ENCODE measurements at regions not wholly inside any gene's neighbourhood (a gene's known extent, or its start where the extent isn't known, plus 50 kb on each side); places are given as distances from the start of the nearest gene placed in this dataset.
"Not testable (repeated sequence)": the region's sequence is repeated elsewhere in the genome, so short reads cannot be mapped to it uniquely, and the experiment has no call there.

DNA sequence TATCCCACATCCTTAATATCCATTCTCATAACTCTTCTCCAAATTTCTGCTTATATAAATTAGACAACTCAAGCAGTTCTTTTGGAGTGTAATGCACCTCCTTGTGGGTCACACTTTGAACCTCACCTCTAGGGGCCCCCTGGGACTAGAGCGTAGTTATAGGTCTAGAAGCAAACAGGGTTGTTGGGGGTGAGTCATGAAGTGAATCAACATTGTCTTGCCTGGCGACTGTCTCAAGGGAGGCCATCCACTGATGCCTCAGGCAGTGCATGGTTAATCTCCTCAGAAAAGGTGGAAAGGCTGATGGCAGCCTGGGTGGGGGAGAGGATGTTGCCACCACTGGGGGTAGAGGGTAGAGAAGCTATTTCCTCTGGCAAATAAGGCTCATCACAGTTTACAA lies 129.1 kb downstream of the TNFRSF21 start:
- intact Hi-C loops (cut with micrococcal nuclease) = no loop called here
- ChIA-PET CTCF (no interaction called here), POLR2A (no interaction called here)
- Mint-ChIP-seq H3K4me3 (no peak overlapping the region), H3K27ac (no peak overlapping the region), H3K9me3 (no peaks in the 10 kb centered on the region), H3K36me3 (ENCODE audit: low read depth) (no peaks in the 10 kb centered on the region), H3K27me3 (no peaks in the 10 kb centered on the region), H3K4me1 (no peaks in the 10 kb centered on the region)
- ATAC-seq (ENCODE audit: low read depth) = no peak
- DNase-seq = no peak
- TF ChIP-seq, protein P1, sequence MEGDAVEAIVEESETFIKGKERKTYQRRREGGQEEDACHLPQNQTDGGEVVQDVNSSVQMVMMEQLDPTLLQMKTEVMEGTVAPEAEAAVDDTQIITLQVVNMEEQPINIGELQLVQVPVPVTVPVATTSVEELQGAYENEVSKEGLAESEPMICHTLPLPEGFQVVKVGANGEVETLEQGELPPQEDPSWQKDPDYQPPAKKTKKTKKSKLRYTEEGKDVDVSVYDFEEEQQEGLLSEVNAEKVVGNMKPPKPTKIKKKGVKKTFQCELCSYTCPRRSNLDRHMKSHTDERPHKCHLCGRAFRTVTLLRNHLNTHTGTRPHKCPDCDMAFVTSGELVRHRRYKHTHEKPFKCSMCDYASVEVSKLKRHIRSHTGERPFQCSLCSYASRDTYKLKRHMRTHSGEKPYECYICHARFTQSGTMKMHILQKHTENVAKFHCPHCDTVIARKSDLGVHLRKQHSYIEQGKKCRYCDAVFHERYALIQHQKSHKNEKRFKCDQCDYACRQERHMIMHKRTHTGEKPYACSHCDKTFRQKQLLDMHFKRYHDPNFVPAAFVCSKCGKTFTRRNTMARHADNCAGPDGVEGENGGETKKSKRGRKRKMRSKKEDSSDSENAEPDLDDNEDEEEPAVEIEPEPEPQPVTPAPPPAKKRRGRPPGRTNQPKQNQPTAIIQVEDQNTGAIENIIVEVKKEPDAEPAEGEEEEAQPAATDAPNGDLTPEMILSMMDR (IDR thresholded peaks at IDR 0.05) = no peak

DNA sequence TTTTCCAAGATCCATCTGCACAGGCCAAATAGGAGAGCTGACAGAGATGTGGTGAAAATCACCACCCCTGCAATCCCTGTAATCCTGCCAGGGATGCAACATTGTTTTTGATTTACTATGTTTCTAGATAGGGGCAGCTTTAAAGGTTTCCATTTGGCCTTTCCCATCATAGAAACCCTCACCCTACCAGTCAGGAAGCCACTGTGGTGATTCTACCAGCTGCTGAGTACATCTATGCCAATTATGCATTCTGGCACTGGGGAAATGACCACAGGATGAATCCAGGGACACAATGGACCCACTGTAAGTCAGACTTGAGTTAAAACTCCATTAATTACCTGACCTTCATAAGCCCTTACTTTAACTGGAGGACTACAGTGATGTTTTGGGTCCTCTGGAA lies 130.4 kb downstream of the TNFRSF21 start:
- TF ChIP-seq, protein P1 (IDR thresholded peaks at IDR 0.05) = no peak
- Mint-ChIP-seq H3K4me1 (no peaks in the 10 kb centered on the region), H3K4me3 (no peak overlapping the region), H3K27me3 (no peaks in the 10 kb centered on the region), H3K27ac (no peak overlapping the region), H3K9me3 (no peaks in the 10 kb centered on the region), H3K36me3 (ENCODE audit: low read depth) (no peaks in the 10 kb centered on the region)
- ChIA-PET CTCF (no interaction called here), POLR2A (no interaction called here)
- intact Hi-C loops (cut with micrococcal nuclease) = no loop called here
- DNase-seq = no peak
- no peak for ATAC-seq (ENCODE audit: low read depth)

DNA sequence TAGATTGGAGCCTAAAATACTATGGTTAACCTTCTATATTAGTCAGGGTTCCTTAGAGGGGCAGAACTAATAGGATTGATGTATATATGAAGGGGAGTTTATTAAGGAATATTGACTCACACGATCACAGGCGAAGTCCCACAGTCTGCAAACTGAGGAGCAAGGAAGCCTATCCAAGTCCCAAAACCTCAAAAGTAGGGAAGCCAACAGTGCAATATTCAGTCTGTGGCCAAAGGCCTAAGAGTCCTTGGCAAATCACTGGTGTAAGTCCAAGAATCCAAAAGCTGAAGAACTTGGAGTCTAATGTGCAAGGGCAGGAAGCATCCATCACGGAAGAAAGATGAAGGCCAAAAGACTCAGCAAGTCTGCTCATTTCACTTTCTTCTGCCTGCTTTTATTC lies 133.5 kb upstream of the ADGRF1 start:
- Mint-ChIP-seq H3K4me3 (no peak overlapping the region), H3K27ac (no peak overlapping the region), H3K36me3 (ENCODE audit: low read depth) (no peaks in the 10 kb centered on the region), H3K4me1 (no peaks in the 10 kb centered on the region), H3K9me3 (no peaks in the 10 kb centered on the region), H3K27me3 (no peaks in the 10 kb centered on the region)
- no peak for ATAC-seq (ENCODE audit: low read depth)
- intact Hi-C loops (cut with micrococcal nuclease) = no loop called here
- TF ChIP-seq, protein P1 (IDR thresholded peaks at IDR 0.05) = no peak
- no peak for DNase-seq
- ChIA-PET POLR2A (no interaction called here), CTCF (no interaction called here)

DNA sequence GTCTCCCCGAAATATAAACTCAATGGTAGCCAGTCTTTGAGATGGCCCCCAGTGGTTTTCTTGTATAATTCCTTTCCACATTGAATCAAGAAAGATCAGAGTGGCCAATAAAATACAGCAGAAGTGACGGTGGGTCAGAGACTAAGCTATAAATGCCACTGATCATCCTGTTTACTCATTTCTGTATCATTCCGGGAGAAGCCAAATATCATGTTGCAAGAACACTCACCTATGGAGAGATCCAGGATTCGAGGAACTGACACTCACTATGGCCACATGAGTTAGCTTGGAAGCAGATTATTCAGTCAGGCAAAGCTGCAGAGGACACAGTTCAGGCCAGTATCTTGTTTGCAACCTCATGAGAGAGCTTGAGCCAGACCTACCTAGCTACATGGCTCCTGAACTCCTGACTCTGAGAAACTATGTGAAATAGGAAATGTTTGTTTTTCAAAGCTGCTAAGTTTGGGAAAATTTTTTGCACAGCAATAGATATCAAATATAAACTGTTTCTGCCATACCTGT lies 132.4 kb upstream of the ADGRF1 start:
- ChIA-PET CTCF (no interaction called here), POLR2A (no interaction called here)
- Mint-ChIP-seq H3K4me3 (no peak overlapping the region), H3K36me3 (ENCODE audit: low read depth) (no peaks in the 10 kb centered on the region), H3K27ac (no peak overlapping the region), H3K4me1 (no peaks in the 10 kb centered on the region), H3K27me3 (no peaks in the 10 kb centered on the region), H3K9me3 (no peaks in the 10 kb centered on the region)
- TF ChIP-seq, protein P1 (IDR thresholded peaks at IDR 0.05) = no peak
- intact Hi-C loops (cut with micrococcal nuclease) = no loop called here
- ATAC-seq (ENCODE audit: low read depth) (no peak), DNase-seq (no peak)

DNA sequence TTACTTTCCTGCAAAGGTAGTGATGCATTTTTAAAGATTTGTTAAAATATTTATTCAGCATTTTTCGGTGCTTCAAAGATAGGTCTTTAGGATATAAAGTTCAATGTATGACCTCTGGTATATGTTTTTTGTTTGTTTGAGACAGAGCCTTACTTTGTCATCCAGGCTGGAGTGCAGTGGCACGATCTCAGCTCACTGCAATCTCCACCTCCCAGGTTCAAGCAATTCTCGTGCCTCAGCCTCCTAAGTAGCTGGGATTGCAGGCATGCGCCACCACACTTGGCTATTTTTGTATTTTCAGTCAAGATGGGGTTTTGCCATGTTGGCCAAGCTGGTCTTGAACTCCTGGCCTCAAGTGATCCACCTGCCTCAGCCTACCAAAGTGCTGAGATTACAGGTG lies 131.9 kb upstream of the ADGRF1 start:
- H3K27ac Mint-ChIP-seq; H3K4me1 Mint-ChIP-seq; DNase-seq; CTCF ChIA-PET; ATAC-seq (ENCODE audit: low read depth); POLR2A ChIA-PET; H3K27me3 Mint-ChIP-seq; H3K9me3 Mint-ChIP-seq; H3K36me3 Mint-ChIP-seq (ENCODE audit: low read depth); H3K4me3 Mint-ChIP-seq; intact Hi-C loops (cut with micrococcal nuclease): not testable (repeated sequence)

DNA sequence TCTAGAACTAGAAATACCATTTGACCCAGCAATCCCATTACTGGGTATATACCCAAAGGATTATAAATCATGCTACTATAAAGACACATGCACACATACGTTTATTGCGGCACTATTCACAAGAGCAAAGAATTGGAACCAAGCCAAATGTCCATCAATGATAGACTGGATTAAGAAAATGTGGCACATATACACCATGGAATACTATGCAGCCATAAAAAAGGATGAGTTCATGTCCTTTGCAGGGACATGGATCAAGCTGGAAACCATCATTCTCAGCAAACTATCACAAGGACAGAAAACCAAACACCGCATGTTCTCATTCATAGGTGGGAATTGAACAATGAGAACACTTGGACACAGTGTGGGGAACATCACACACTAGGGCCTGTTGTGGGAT lies 131.0 kb upstream of the ADGRF1 start:
- CTCF ChIA-PET; intact Hi-C loops (cut with micrococcal nuclease): not testable (repeated sequence)

More for the DNA sequence above, 131.0 kb upstream of the ADGRF1 start:
- ATAC-seq (ENCODE audit: low read depth); DNase-seq; POLR2A ChIA-PET; H3K36me3 Mint-ChIP-seq (ENCODE audit: low read depth); H3K9me3 Mint-ChIP-seq; H3K4me1 Mint-ChIP-seq; H3K27ac Mint-ChIP-seq; H3K4me3 Mint-ChIP-seq; H3K27me3 Mint-ChIP-seq: not testable (repeated sequence)

Measured in activated B cell treated with CpG ODN at 0.5 μM for 24 hours (primary cell).